NCI-H460 (cell line): ENCODE measurements at regions not wholly inside any gene's neighbourhood (a gene's known extent, or its start where the extent isn't known, plus 50 kb on each side); places are given as distances from the start of the nearest gene placed in this dataset.

Source experiments
- DNase-seq: peaks from one replicate; pipeline ENCODE4 v3.0.0-alpha.2; 2016; ENCODE audit warnings: low read depth; ENCODE audit errors: extremely low read depth

DNA sequence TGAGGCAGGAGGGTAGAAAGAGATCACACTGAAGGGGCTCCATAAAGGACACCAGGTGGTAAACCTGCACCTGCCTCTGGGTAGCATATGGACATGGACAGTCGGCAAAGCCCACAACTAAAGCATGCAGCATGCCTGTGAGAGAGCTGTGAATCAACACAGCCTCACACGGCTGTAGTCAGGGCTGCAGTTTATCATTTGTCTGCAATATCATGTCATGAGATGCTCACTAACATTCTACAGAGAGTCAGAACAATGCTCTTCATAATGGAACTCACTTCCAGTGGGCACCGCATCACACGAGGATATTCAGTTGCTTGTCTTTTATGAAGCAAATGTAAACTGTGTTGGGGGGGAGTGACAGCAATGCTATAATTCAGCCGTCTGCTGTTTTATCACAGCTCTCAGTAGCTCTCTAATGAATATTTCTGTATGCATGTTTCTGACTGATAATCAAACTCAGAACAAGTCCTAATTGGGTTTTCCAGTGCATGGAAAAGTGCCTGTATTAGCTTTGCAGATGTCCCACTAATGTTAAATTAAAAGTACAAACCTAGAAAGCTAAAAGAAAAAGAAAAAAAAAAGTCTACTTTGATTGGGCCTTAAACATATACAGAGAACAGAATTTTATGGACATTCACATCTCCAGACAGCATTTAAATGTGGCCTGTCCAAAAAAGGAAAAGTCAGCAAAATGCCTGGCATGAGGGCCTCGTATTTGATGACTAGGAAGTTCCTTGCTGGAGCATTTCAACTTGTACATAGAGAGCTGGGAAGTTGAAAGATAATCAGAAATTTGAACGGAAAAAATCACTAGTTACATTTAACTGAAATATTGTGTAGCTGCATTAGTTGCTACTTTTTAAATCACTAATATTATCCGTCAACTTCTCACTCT is 406.1 kb upstream of the SOX11 start:
- no peak for DNase-seq

- no peak for DNase-seq
These were observed 404.4 kb upstream of the SOX11 start for GRCh38 chr2:5287558-5288334.

DNA sequence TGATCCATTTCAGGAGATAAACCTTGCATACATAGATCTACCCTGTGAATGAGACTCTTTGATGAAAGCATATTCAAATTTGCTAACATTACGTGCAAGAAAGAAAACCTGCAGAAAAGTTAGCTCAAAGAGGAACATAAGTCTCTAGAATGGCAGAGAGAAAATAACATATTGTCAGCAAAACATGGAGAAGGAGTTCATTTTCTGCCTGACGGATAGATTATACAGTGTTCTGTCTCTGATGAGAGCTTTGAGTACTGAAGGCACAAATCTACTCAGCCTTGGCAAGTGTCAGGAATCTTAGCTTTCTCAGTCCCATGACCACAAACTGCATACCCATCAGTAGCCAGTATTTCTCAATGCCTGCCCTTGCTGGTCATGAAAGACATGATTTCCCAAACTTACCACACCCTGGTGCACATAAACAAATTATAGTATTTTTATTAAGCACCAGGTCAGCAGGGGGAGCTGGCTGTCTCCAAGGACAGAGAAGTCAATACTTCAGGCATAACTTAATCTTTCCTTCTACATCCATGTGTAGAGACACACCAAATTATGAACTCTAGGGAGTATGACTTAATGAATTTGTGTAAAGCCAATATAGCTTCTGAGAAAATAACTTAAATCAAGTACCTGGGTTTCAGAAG is 401.2 kb upstream of the SOX11 start:
- no peak for DNase-seq

- DNase-seq, result no peak
These were observed 387.5 kb upstream of the SOX11 start for GRCh38 chr2:5304640-5305039.

DNA sequence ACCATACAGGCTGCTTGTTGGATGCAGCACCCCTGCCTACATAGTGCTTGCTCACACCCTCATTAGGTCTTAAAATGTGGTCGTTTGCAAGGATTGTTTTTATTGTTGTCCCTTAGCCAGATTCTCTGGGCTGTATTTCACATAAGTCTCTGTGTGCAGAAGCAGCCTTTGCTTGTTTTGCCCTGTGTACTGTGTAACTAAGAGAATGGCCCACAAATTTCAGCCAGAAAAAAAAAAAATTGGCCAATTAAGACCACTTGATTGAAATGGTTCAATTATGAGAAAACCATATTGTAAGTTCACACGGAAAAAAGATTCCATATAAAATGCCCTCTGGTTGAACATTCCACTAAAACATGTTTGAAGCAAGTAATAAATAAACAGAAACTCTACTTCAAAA is 377.1 kb upstream of the SOX11 start:
- DNase-seq, result no peak

GRCh38 chr2:5315512-5315911 is 376.7 kb upstream of the SOX11 start:
- DNase-seq, result no peak

DNA sequence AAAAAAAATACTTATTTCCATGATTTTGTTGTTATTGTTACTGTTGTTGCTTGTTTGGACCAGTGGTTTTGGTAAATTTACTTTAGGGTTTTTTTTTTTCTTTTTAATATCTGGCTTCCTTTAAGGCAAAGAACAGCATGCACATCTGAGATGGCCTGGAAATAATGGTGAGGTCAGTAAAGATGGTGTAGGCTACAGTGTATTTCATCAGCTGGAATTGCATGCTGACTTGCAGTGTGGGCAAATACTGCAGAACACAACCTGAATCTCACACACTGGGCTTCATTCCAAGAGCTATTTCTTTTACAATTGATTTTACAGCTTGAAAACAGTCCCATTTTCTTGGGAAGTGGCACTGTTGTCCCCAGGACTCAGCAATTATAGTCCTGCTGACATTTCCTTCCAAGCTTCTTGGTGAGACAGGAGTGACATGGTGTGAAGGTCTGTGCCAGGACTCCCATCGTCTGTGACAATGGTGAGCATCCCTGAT is 376.1 kb upstream of the SOX11 start:
- DNase-seq, result no peak

DNA sequence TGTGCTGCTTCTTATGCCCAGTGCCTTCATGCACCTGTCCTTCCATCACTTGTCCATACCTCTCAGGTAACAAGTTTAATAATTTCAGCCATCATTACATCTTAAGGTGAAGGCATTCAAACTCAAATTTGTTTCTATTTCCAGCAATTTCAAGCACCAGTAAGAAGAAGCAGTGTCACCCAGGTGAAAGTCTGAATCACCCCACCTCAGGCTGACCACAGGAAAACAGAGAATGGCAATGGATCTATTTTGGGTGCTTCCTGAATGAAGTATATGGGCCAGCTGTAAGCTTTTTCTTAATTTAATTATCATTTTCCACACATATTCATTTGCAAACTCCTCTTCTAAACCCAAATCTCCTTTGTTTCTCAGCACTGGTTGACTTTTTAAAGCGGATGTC is 372.7 kb upstream of the SOX11 start:
- no peak for DNase-seq

DNA sequence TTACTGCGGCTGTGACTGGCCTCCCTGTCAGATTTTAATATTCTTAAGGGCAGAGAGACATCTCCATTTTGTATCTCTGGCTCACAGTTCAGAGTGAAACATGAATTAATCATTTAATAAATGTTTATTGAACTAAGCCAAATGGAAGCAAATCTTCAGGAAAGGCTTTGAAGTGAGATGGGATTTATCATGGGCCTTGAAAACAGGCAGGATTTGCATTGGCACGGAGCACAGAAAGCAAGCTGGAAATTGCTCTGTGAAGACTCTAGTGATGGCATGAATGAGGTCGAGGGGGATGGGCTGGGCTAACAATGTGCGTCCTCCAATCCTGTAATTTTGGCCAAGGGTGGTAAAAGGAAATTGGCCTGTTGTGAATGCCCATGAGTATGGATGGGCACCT is 369.8 kb upstream of the SOX11 start:
- DNase-seq, result no peak

DNA sequence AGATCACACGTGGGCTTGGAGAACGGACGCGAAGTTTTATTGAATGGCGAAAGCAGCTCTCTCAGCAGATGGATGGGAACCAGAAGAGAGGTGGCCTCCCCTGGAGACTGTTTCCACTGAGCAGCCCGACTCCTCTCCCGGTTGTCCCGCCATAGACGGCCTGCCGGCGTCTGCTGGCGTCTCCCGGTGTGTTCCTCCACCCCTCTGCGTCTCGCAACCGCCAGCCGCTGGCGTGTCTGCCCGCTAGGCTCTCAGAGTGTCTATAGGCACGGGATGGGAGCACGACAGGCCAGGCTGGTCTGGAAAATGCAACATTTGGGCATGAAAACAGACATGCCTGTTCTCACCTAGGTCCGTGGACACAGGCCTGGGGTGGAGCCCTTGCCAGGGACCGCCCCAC is 366.7 kb upstream of the SOX11 start:
- no peak for DNase-seq

GRCh38 chr2:5328826-5329225 is 363.4 kb upstream of the SOX11 start:
- no peak for DNase-seq

- no peak for DNase-seq
These were observed 362.4 kb upstream of the SOX11 start for GRCh38 chr2:5329763-5330162.

DNA sequence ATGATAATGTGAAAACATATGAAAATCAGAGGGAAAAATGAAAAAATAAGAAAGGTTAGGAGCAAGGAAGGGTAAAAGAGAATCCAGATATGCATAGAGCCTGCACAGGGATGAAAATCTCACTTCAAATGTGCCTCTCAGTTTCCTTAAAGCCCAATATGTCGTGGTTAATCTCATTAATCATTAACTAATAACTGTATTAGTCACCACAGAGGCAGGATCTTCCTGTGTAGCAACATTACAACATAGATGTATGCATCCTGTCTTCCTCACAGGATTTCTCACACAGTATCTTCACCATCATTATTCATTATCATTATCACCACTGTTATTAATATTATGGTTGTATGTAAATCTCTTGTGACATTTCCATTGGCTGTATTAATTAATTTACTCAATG is 361.2 kb upstream of the SOX11 start:
- DNase-seq, result no peak

- no peak for DNase-seq
These were observed 359.3 kb upstream of the SOX11 start for GRCh38 chr2:5332925-5333324.

GRCh38 chr2:5339473-5339872 is 352.7 kb upstream of the SOX11 start:
- no peak for DNase-seq

DNA sequence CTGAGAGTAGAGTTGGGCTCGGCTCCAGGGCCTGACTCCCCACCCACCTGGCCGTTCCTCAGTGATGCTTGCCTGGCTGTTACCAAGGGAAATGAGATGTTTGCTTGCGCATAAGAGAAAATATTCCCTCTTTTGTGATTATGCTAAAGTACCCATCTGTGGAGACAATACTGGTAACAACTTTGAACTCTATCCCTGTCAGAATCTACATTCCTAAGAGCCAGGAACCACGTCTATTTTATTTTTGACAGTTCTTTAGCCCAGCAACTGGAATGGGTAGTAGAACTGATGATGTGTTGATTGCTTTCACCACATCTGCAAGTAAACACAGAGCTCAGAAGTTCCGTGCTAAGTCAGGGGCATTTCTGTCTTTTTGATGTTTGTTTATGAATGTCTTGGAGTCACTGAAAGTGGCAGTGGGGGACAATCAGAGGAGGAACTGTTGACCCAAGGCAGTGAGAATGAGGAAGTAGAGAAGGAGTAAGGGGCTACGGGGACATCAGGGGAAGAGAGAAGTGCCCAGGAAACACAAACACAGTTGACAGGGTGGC is 348.3 kb upstream of the SOX11 start:
- DNase-seq, result no peak

DNA sequence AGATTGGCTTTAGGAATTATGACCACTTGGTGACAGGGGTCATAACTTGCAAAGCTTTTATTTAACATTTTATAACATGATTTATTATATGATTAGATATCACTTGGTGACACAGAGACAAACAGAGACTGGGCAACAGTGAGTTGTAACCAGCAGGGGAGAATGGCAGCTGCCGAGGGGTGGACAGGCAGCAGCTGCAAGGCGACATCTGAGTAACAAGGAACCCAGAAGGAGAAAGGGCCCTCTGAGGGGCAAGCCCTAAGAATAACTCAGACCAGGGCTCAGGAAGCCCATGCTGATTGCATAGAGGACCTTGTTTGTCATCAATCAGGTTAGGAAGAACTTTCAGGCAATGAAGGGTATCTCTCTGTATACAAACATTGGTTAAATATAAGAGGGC is 339.9 kb upstream of the SOX11 start:
- DNase-seq, result no peak

DNA sequence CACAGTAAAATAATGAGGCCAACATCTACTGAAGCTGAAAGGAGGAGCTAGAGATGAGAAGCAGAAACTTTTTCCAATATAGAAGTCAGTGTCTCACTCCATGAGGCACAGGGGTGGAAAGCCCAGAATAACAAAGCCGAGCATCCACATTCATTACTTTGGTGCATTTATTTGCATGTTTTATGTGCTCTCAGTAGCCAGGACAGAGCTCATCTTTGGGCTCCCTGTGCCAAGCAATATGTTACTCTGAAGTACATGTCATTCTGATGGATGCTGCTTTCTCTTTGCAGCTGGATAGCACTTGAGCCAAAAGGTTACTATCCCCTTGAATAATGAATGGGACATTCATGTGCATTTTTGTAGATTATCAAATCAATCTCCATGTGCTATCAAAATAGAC is 338.6 kb upstream of the SOX11 start:
- no peak for DNase-seq

GRCh38 chr2:5359397-5359796 is 332.8 kb upstream of the SOX11 start:
- no peak for DNase-seq

DNA sequence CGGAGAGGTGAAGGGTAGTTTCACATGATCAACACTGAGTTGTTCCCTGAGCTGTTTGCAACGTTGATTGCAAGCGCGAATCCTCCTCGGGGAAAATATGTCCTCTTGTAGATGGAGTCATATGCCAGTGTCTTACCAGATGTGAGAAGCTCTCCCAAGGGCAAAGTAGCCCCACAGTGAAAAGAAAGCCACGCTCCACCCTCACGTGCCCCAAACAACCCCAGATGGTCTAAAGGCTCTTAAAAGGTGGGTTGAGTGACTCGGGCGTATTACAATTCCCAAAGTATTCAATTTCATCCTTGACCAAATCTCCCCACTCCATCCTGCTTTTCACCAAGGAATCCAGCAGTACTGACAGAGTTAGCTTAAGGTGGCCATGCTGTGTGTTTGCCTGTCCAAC is 332.1 kb upstream of the SOX11 start:
- no peak for DNase-seq

GRCh38 chr2:5364361-5364760 is 327.8 kb upstream of the SOX11 start:
- no peak for DNase-seq
